ENCODE measurements at regions not wholly inside any gene's neighbourhood (a gene's known extent, or its start where the extent isn't known, plus 50 kb on each side); places are given as distances from the start of the nearest gene placed in this dataset.
"Not testable (repeated sequence)": the region's sequence is repeated elsewhere in the genome, so short reads cannot be mapped to it uniquely, and the experiment has no call there.

GRCh38 chr11:10952872-10953271, 95.0 kb upstream of the ZBED5 start:
- Histone ChIP-seq H3K4me2 (ENCODE audit: low read length) (no peak overlapping the region), H3K9ac (no peak overlapping the region), H3K27ac (no peak overlapping the region), H3K79me2 (no peaks in the 10 kb centered on the region), H3K9me3 (ENCODE audit: control insufficient read depth, low read length) (no peaks in the 10 kb centered on the region), H3K27me3 (ENCODE audit: control insufficient read depth, insufficient read depth, low read length) (no peaks in the 10 kb centered on the region), H3K36me3 (ENCODE audit: control insufficient read depth, insufficient read depth, low read length) (no peaks in the 10 kb centered on the region), H3K4me3 (ENCODE audit: low read depth, low read length) (no peak overlapping the region), H3K4me1 (no peaks in the 10 kb centered on the region), H2AFZ (no peak overlapping the region)
- TF ChIP-seq CTCF (IDR thresholded peaks at IDR 0.05) = no peak

- not testable (repeated sequence) for H3K4me1 ChIP-seq; H3K27me3 ChIP-seq (ENCODE audit: control insufficient read depth, insufficient read depth, low read length); H3K36me3 ChIP-seq (ENCODE audit: control insufficient read depth, insufficient read depth, low read length); H2AFZ ChIP-seq; H3K9me3 ChIP-seq (ENCODE audit: control insufficient read depth, low read length); H3K27ac ChIP-seq; H3K4me3 ChIP-seq (ENCODE audit: low read depth, low read length); H3K9ac ChIP-seq; H3K79me2 ChIP-seq; H3K4me2 ChIP-seq (ENCODE audit: low read length)
Measured at GRCh38 chr11:10947935-10948334, 90.1 kb upstream of the ZBED5 start.

GRCh38 chr11:10946072-10946471, 88.2 kb upstream of the ZBED5 start:
- Histone ChIP-seq H3K27me3 (ENCODE audit: control insufficient read depth, insufficient read depth, low read length) (no peaks in the 10 kb centered on the region), H3K27ac (no peak overlapping the region), H2AFZ (no peak overlapping the region), H3K9ac (no peak overlapping the region), H3K9me3 (ENCODE audit: control insufficient read depth, low read length) (no peaks in the 10 kb centered on the region), H3K4me1 (no peaks in the 10 kb centered on the region), H3K36me3 (ENCODE audit: control insufficient read depth, insufficient read depth, low read length) (no peaks in the 10 kb centered on the region), H3K4me2 (ENCODE audit: low read length) (no peak overlapping the region), H3K79me2 (no peaks in the 10 kb centered on the region), H3K4me3 (ENCODE audit: low read depth, low read length) (no peak overlapping the region)
- TF ChIP-seq CTCF (IDR thresholded peaks at IDR 0.05) = no peak

- Histone ChIP-seq H3K79me2 (no peaks in the 10 kb centered on the region), H3K36me3 (ENCODE audit: control insufficient read depth, insufficient read depth, low read length) (no peaks in the 10 kb centered on the region), H2AFZ (no peak overlapping the region), H3K4me1 (no peaks in the 10 kb centered on the region), H3K27ac (no peak overlapping the region), H3K9ac (no peak overlapping the region), H3K4me3 (ENCODE audit: low read depth, low read length) (no peak overlapping the region), H3K4me2 (ENCODE audit: low read length) (no peak overlapping the region), H3K9me3 (ENCODE audit: control insufficient read depth, low read length) (no peaks in the 10 kb centered on the region), H3K27me3 (ENCODE audit: control insufficient read depth, insufficient read depth, low read length) (no peaks in the 10 kb centered on the region)
- no peak for TF ChIP-seq CTCF (IDR thresholded peaks at IDR 0.05)
Measured at GRCh38 chr11:10945196-10945595, 87.3 kb upstream of the ZBED5 start.

GRCh38 chr11:10943968-10944367, 86.1 kb upstream of the ZBED5 start:
- no peak overlapping the region for H2AFZ ChIP-seq
- H3K27me3 ChIP-seq (ENCODE audit: control insufficient read depth, insufficient read depth, low read length) = no peaks in the 10 kb centered on the region
- no peak overlapping the region for H3K9ac ChIP-seq
- no peak overlapping the region for H3K4me2 ChIP-seq (ENCODE audit: low read length)
- no peaks in the 10 kb centered on the region for H3K9me3 ChIP-seq (ENCODE audit: control insufficient read depth, low read length)
- no peak for TF ChIP-seq CTCF (IDR thresholded peaks at IDR 0.05)
- H3K79me2 ChIP-seq = no peaks in the 10 kb centered on the region
- H3K4me1 ChIP-seq = no peaks in the 10 kb centered on the region
- no peak overlapping the region for H3K4me3 ChIP-seq (ENCODE audit: low read depth, low read length)
- H3K36me3 ChIP-seq (ENCODE audit: control insufficient read depth, insufficient read depth, low read length) = no peaks in the 10 kb centered on the region
- no peak overlapping the region for H3K27ac ChIP-seq
